Mesenchymal stem cell (in vitro differentiated cells and primary cell): ENCODE measurements at regions not wholly inside any gene's neighbourhood (a gene's known extent, or its start where the extent isn't known, plus 50 kb on each side); places are given as distances from the start of the nearest gene placed in this dataset.

Experiments used
- DNase-seq: peaks from one replicate; pipeline ENCODE4 v3.0.0-alpha.2; 2013
- H2AFZ ChIP-seq: one replicate; pipeline ENCODE4 v1.6.1; 2013; ENCODE audit warnings: low read depth, mild to moderate bottlenecking, control low read depth, inconsistent platforms, low read length, moderate library complexity
- H2AK5ac ChIP-seq: 2 replicates; pipeline ENCODE4 v1.6.1; 2013; ENCODE audit warnings: low read length, moderate library complexity, mild to moderate bottlenecking, inconsistent platforms; ENCODE audit not compliant: severe bottlenecking
- H2BK120ac ChIP-seq: one replicate; pipeline ENCODE4 v1.6.1; 2013; ENCODE audit warnings: low read depth, mild to moderate bottlenecking, inconsistent platforms, low read length, moderate library complexity
- H2BK12ac ChIP-seq, 2 experiments: one replicate each; pipeline ENCODE4 v1.6.1; 2013; ENCODE audit warnings: inconsistent platforms in 2 of 2, low read length in 2 of 2, mild to moderate bottlenecking in 2 of 2, moderate library complexity in 2 of 2, control low read depth in 1 of 2
- H2BK15ac ChIP-seq: one replicate; pipeline ENCODE4 v1.6.1; 2013; ENCODE audit warnings: mild to moderate bottlenecking, low read depth, inconsistent platforms; ENCODE audit not compliant: poor library complexity, severe bottlenecking
- H2BK5ac ChIP-seq: 2 replicates; pipeline ENCODE4 v1.6.1; 2013; ENCODE audit warnings: low read depth, mild to moderate bottlenecking, low read length, control low read depth, inconsistent platforms; ENCODE audit not compliant: poor library complexity, severe bottlenecking
- H3K14ac ChIP-seq, 2 experiments: one replicate each; pipeline ENCODE4 v1.6.1; 2013; ENCODE audit warnings: inconsistent platforms in 2 of 2, low read length in 2 of 2, control low read depth in 1 of 2, mild to moderate bottlenecking in 1 of 2, moderate library complexity in 1 of 2
- H3K18ac ChIP-seq, 2 experiments: one replicate each; pipeline ENCODE4 v1.6.1; 2013; ENCODE audit warnings: inconsistent platforms in 2 of 2, low read length in 2 of 2, control low read depth in 1 of 2, low read depth in 1 of 2, mild to moderate bottlenecking in 1 of 2
- H3K23ac ChIP-seq, 2 experiments: one replicate each; pipeline ENCODE4 v1.6.1; 2013; ENCODE audit warnings: inconsistent platforms in 2 of 2, low read length in 2 of 2, mild to moderate bottlenecking in 2 of 2, moderate library complexity in 2 of 2, control low read depth in 1 of 2
- H3K27ac ChIP-seq: 2 replicates; pipeline ENCODE4 v1.5.1; 2013; ENCODE audit warnings: mild to moderate bottlenecking, moderate library complexity, low read length, control low read depth, inconsistent platforms; ENCODE audit not compliant: poor library complexity, severe bottlenecking
- H3K27me3 ChIP-seq, 2 experiments: 2 replicates each; pipeline versions ENCODE4 v1.6.1 to v1.7.0; 2013; ENCODE audit warnings: low read length in 2 of 2, mild to moderate bottlenecking in 2 of 2, moderate library complexity in 2 of 2, control low read depth in 1 of 2, inconsistent platforms in 1 of 2; ENCODE audit not compliant: control insufficient read depth in 1 of 2, insufficient read depth in 1 of 2
- H3K36me3 ChIP-seq, 2 experiments: 2 replicates each; pipeline versions ENCODE4 v1.6.1 to v1.7.0; 2013; ENCODE audit warnings: low read length in 2 of 2, control low read depth in 1 of 2, inconsistent platforms in 1 of 2, low read depth in 1 of 2, mild to moderate bottlenecking in 1 of 2; ENCODE audit not compliant: insufficient read depth in 2 of 2, control insufficient read depth in 1 of 2
- H3K4ac ChIP-seq, 2 experiments: one replicate each; pipeline ENCODE4 v1.6.1; 2013; ENCODE audit warnings: inconsistent platforms in 2 of 2, low read length in 2 of 2, mild to moderate bottlenecking in 2 of 2, moderate library complexity in 2 of 2, control low read depth in 1 of 2, low read depth in 1 of 2
- H3K4me1 ChIP-seq: 2 replicates; pipeline ENCODE4 v1.6.1; 2013; ENCODE audit warnings: low read depth, low read length, control low read depth; ENCODE audit not compliant: control insufficient read depth, insufficient read depth
- H3K4me2 ChIP-seq: 2 replicates; pipeline ENCODE4 v1.6.1; 2013; ENCODE audit warnings: low read length, mild to moderate bottlenecking, inconsistent platforms; ENCODE audit not compliant: poor library complexity, severe bottlenecking
- H3K4me3 ChIP-seq, 2 experiments: 2 replicates each; pipeline versions ENCODE4 v1.5.1 to v1.7.0; 2013; ENCODE audit warnings: low read length in 2 of 2, mild to moderate bottlenecking in 2 of 2, control low read depth in 1 of 2, low read depth in 1 of 2; ENCODE audit not compliant: insufficient read depth in 1 of 2
- H3K79me1 ChIP-seq: replicated peaks from 2 replicates; pipeline ENCODE4 v1.6.1; 2013; ENCODE audit warnings: mild to moderate bottlenecking, control low read depth, low read length, inconsistent platforms; ENCODE audit not compliant: poor library complexity, severe bottlenecking
- H3K9ac ChIP-seq: 2 replicates; pipeline ENCODE4 v1.7.0; 2013; ENCODE audit warnings: mild to moderate bottlenecking, low read length, moderate library complexity
- H3K9me3 ChIP-seq: 2 replicates; pipeline ENCODE4 v1.7.0; 2013; ENCODE audit warnings: mild to moderate bottlenecking, low read length; ENCODE audit not compliant: control insufficient read depth
- H4K8ac ChIP-seq: one replicate; pipeline ENCODE4 v1.6.1; 2013; ENCODE audit warnings: inconsistent platforms, mild to moderate bottlenecking, low read length, moderate library complexity
- H4K91ac ChIP-seq: one replicate; pipeline ENCODE4 v1.6.1; 2013; ENCODE audit warnings: mild to moderate bottlenecking, low read length, inconsistent platforms
- WGBS: methylation state at CpG from one replicate; pipeline ENCODE4 v1.1.7; 2013; ENCODE audit warnings: mixed read lengths; 5-methylcytosine and 5-hydroxymethylcytosine counted together

DNA sequence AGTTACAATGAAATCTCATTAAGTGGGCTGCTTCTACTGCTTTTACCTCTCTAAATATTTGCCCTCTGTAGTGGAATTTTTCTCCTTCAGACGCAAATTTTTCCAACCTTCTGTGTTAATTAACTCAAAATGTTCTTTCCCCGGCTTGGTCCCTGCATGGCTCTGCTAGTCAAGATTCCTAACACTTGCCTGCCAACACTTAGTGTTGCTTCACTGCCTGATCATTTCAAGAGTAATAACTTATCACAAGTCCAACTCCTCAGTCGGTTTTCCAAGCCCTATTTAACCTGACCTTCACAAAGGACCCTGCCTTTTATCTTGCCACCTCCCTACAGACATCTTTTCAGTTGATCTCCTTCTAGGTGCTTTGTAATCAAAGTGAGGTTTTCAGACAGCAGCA, 142.7 kb downstream of the HRH4 start:
- Histone ChIP-seq H2AK5ac (no peak overlapping the region), H3K4me1 (no peaks in the 10 kb centered on the region), H4K8ac (no peak overlapping the region), H3K27ac (no peak overlapping the region), H2BK120ac (no peak overlapping the region), H3K9me3 (no peaks in the 10 kb centered on the region), H3K27me3 (peaks cover 6 to 30% of the 10 kb centered on the region in 2 experiments), H3K4me2 (no peak overlapping the region), H2BK5ac (no peak overlapping the region), H2BK12ac (no peak overlapping the region), H3K36me3 (no peaks in the 10 kb centered on the region), H4K91ac (peak overlapping the region; percentile 31), H3K18ac (no peak overlapping the region), H2AFZ (no peak overlapping the region), H3K23ac (no peak overlapping the region), H3K14ac (no peak overlapping the region), H2BK15ac (no peak overlapping the region), H3K79me1 (no peaks in the 10 kb centered on the region), H3K4ac (no peak overlapping the region), H3K9ac (no peak overlapping the region), H3K4me3 (no peak overlapping the region)
- DNase-seq, result no peak
- WGBS, result 69% methylated on average over 3 of the region's 3 CpGs

DNA sequence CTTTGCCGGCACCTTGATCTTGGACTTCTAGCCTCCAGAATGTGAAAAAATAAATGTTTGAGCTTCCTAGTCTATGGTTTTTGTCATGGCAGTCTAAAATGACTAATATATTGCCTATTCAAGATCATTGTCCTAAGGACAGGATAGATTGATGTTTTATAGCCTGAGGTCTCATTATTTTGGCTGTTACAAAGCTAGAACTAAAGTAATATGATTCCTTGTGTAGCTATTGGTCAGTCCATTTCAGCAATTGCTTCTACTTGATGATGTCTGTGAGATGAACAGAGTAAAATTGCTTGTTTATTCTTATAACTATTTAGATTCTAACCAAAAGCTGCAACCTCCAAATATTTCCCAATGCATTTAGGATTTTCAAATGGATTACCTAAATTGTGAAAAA, 145.0 kb downstream of the HRH4 start:
- no peak overlapping the region for H3K27ac ChIP-seq
- H3K23ac ChIP-seq, result no peak overlapping the region
- no peak overlapping the region for H2BK5ac ChIP-seq
- no peak overlapping the region for H2BK12ac ChIP-seq
- no peak for DNase-seq
- peaks cover 0 to 24% of the 10 kb centered on the region in 2 experiments for H3K27me3 ChIP-seq
- no peak overlapping the region for H3K4me2 ChIP-seq
- no peaks in the 10 kb centered on the region for H3K79me1 ChIP-seq
- H3K4me3 ChIP-seq, result no peak overlapping the region
- H3K4me1 ChIP-seq, result no peaks in the 10 kb centered on the region
- no peak overlapping the region for H4K91ac ChIP-seq
- H3K9ac ChIP-seq, result no peak overlapping the region
- no peak overlapping the region for H2BK15ac ChIP-seq
- H3K4ac ChIP-seq, result no peak overlapping the region
- no peak overlapping the region for H3K14ac ChIP-seq
- no peaks in the 10 kb centered on the region for H3K9me3 ChIP-seq
- WGBS, result 100% methylated on average over 1 of the region's 1 CpG
- H2BK120ac ChIP-seq, result no peak overlapping the region
- H4K8ac ChIP-seq, result no peak overlapping the region
- H2AK5ac ChIP-seq, result no peak overlapping the region
- no peak overlapping the region for H3K18ac ChIP-seq
- H2AFZ ChIP-seq, result no peak overlapping the region
- H3K36me3 ChIP-seq, result no peaks in the 10 kb centered on the region

DNA sequence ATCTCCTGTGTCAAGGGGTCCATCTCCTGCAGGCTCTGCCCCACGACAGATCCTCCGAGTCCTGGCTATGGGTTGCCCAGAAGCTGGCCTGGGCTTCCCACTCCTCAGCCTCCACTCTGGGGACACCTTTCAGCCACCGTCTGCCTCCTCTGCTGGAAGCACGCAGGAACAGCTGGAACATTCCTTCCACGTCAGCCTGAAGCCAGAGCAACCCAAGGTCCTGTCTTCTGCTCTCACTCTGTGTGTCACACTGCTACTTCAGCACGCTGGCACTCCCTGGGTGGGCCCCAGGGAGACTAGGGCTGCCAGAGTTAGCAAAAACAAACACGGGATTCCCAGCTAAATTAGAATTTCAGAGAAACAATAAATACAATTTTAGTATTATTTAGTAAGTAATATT, 148.8 kb downstream of the HRH4 start:
- Histone ChIP-seq H3K18ac (peak overlapping the region in 1 of 2 experiments; percentile 4), H3K27ac (no peak overlapping the region), H3K4me1 (no peaks in the 10 kb centered on the region), H3K23ac (no peak overlapping the region), H3K4me2 (no peak overlapping the region), H3K9ac (no peak overlapping the region), H3K4me3 (no peak overlapping the region), H2AFZ (no peak overlapping the region), H3K79me1 (no peaks in the 10 kb centered on the region), H2BK5ac (no peak overlapping the region), H4K91ac (no peak overlapping the region), H2AK5ac (no peak overlapping the region), H2BK12ac (no peak overlapping the region), H4K8ac (no peak overlapping the region), H3K14ac (no peak overlapping the region), H3K9me3 (no peaks in the 10 kb centered on the region), H2BK120ac (no peak overlapping the region), H3K36me3 (no peaks in the 10 kb centered on the region), H2BK15ac (no peak overlapping the region), H3K4ac (no peak overlapping the region), H3K27me3 (peaks cover 7 to 12% of the 10 kb centered on the region in 2 experiments)
- WGBS, result 79% methylated on average over 6 of the region's 7 CpGs
- DNase-seq, result peak; percentile 10

DNA sequence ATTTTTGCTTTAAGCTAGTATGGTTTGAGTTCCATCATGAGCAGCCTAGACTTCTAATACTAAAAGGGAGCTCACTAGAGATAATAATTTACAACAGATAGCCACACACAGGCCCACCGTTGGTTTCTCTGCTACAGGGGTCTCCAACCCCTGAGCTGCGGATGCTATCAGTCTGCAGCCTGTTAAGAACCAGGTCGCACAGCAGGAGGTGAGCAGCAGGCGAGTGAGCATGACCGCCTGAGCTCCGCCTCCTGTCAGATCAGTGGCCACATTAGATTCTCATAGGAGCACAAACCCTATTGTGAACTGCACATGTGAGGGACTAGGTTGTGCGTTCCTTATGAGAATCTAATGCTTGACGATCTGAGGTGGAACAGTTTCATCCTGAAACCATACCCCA, 150.6 kb downstream of the HRH4 start:
- 58% methylated on average over 8 of the region's 8 CpGs for WGBS
- Histone ChIP-seq H3K4me2 (no peak overlapping the region), H3K36me3 (no peaks in the 10 kb centered on the region)

More for the DNA sequence above, 150.6 kb downstream of the HRH4 start:
- Histone ChIP-seq H3K27ac (no peak overlapping the region), H2BK12ac (peak overlapping the region in 1 of 2 experiments; percentile 23), H3K79me1 (no peaks in the 10 kb centered on the region), H3K27me3 (peaks cover 7 to 15% of the 10 kb centered on the region in 2 experiments), H3K23ac (no peak overlapping the region), H3K14ac (no peak overlapping the region), H2AFZ (no peak overlapping the region), H4K91ac (no peak overlapping the region), H3K4ac (no peak overlapping the region), H2BK15ac (no peak overlapping the region), H2BK120ac (no peak overlapping the region), H2AK5ac (no peak overlapping the region), H2BK5ac (no peak overlapping the region), H3K4me1 (no peaks in the 10 kb centered on the region), H3K18ac (no peak overlapping the region), H3K4me3 (no peak overlapping the region), H3K9ac (no peak overlapping the region), H3K9me3 (no peaks in the 10 kb centered on the region), H4K8ac (no peak overlapping the region)
- DNase-seq, result no peak
